Type B pancreatic cell (in vitro differentiated cells): ENCODE measurements at regions not wholly inside any gene's neighbourhood (a gene's known extent, or its start where the extent isn't known, plus 50 kb on each side); places are given as distances from the start of the nearest gene placed in this dataset.

Source experiments
- DNase-seq: peaks from one replicate; pipeline ENCODE4 v3.0.0; 2021; ENCODE audit warnings: mixed read lengths; ENCODE audit not compliant: unreplicated experiment; ENCODE audit errors: extremely low spot score
- H3K27ac Mint-ChIP-seq: 2 replicates; pipeline ENCODE4 v1.8.0; 2021; ENCODE audit warnings: mild to moderate bottlenecking, mixed read lengths
- H3K27me3 Mint-ChIP-seq: 2 replicates; pipeline ENCODE4 v1.8.0; 2021; ENCODE audit warnings: mixed read lengths
- H3K36me3 Mint-ChIP-seq: 2 replicates; pipeline ENCODE4 v1.8.0; 2021; ENCODE audit warnings: mixed read lengths
- H3K4me1 Mint-ChIP-seq: one replicate; pipeline ENCODE4 v1.8.0; 2021; ENCODE audit warnings: mixed read lengths; ENCODE audit not compliant: unreplicated experiment
- H3K4me3 Mint-ChIP-seq: 2 replicates; pipeline ENCODE4 v1.8.0; 2021; ENCODE audit warnings: mild to moderate bottlenecking, mixed read lengths
- H3K9me3 Mint-ChIP-seq: 2 replicates; pipeline ENCODE4 v1.8.0; 2021; ENCODE audit warnings: mixed read lengths
- CTCF ChIP-seq: fragments of 200-600 bp; sonication (generic); conservative IDR thresholded peaks from 2 replicates; pipeline ENCODE4 v1.5.0; 2021; ENCODE audit warnings: antibody characterized with exemption, mild to moderate bottlenecking

- peak; percentile 90 for TF ChIP-seq CTCF
- Mint-ChIP-seq H3K36me3 (no peaks in the 10 kb centered on the region), H3K9me3 (no peaks in the 10 kb centered on the region), H3K27me3 (peaks cover 6% of the 10 kb centered on the region), H3K4me1 (peaks cover 13% of the 10 kb centered on the region), H3K27ac (no peak overlapping the region), H3K4me3 (no peak overlapping the region)
- no peak for DNase-seq
Observed at GRCh38 chr2:163182764-163183354, 344.3 kb upstream of the KCNH7 start.

GRCh38 chr2:163177592-163177991, 339.0 kb upstream of the KCNH7 start:
- no peak overlapping the region for H3K4me3 Mint-ChIP-seq
- no peak overlapping the region for H3K27ac Mint-ChIP-seq
- no peaks in the 10 kb centered on the region for H3K36me3 Mint-ChIP-seq
- H3K9me3 Mint-ChIP-seq: no peaks in the 10 kb centered on the region
- H3K4me1 Mint-ChIP-seq: peaks cover 8% of the 10 kb centered on the region
- TF ChIP-seq CTCF: no peak
- peaks cover 5% of the 10 kb centered on the region for H3K27me3 Mint-ChIP-seq
- no peak for DNase-seq

GRCh38 chr2:163175294-163175693, 336.7 kb upstream of the KCNH7 start:
- no peak overlapping the region for H3K27ac Mint-ChIP-seq
- no peak overlapping the region for H3K4me3 Mint-ChIP-seq
- no peaks in the 10 kb centered on the region for H3K36me3 Mint-ChIP-seq
- no peak for DNase-seq
- no peaks in the 10 kb centered on the region for H3K9me3 Mint-ChIP-seq
- H3K4me1 Mint-ChIP-seq: peaks cover 8% of the 10 kb centered on the region
- H3K27me3 Mint-ChIP-seq: no peaks in the 10 kb centered on the region
- no peak for TF ChIP-seq CTCF

DNA sequence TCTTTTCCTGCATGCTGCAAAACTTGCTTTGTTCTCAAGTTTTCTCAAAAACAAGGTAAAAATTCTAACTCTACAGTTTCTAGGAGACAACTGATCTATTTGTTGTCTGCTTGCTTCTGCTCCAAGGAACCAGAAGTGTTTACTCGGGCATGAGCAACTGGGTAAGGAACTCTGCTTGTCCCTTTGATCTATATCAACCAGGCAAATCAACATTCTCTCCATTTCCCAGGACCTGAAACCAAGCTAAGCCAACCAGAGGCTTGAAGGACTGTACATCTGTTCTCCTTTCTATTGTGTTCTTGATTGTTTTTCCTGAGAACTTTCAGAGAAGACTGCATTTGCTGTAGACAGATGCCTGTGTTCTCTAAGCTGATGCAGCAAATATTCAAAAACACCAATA, 335.0 kb upstream of the KCNH7 start:
- H3K9me3 Mint-ChIP-seq: no peaks in the 10 kb centered on the region
- H3K36me3 Mint-ChIP-seq: no peaks in the 10 kb centered on the region
- DNase-seq: no peak
- no peak for TF ChIP-seq CTCF
- peaks cover 5% of the 10 kb centered on the region for H3K27me3 Mint-ChIP-seq
- H3K4me1 Mint-ChIP-seq: peaks cover 8% of the 10 kb centered on the region
- no peak overlapping the region for H3K27ac Mint-ChIP-seq
- no peak overlapping the region for H3K4me3 Mint-ChIP-seq

DNA sequence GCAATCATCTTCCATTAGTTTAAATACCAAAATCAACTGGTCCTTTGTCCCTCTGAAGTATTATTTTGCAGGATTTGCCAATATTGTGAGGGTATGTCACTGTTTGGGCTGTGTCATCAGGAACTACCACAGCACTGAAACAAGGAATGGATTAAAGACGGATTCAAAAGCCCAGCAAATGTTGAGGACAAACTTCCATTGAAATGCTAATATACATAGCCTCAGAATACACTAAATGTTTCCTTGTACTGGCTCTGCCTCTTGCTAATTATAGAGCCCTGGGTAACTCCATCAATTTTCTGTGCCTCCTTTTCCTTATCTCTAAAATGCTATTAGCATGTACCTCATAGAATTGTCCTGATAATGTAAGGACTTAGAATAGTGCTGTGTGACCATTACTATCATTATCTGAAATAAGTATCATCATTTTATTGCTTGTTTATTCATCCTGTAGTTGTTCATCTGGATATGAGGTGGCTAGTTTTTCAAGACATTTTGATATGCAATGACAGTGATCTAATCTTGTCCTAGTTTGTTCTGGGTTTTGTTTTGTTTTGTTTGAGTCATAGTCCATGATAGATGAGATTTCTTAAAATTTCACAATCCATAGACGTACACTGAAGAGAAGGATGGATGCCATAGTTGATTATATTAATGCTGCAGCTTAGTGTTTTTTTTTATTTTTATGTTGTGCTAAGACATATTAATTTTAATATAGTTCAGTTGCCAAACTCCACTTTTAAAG, 333.4 kb upstream of the KCNH7 start:
- no peaks in the 10 kb centered on the region for H3K9me3 Mint-ChIP-seq
- peaks cover 8% of the 10 kb centered on the region for H3K4me1 Mint-ChIP-seq
- no peak for TF ChIP-seq CTCF
- no peak overlapping the region for H3K4me3 Mint-ChIP-seq
- no peaks in the 10 kb centered on the region for H3K36me3 Mint-ChIP-seq
- no peak overlapping the region for H3K27ac Mint-ChIP-seq
- no peak for DNase-seq
- peaks cover 5% of the 10 kb centered on the region for H3K27me3 Mint-ChIP-seq
